H9 (cell line): ENCODE measurements at regions not wholly inside any gene's neighbourhood (a gene's known extent, or its start where the extent isn't known, plus 50 kb on each side); places are given as distances from the start of the nearest gene placed in this dataset.

Source experiments
- DNase-seq: peaks from one replicate; pipeline ENCODE4 v3.0.0-alpha.2; 2017
- H2AFZ ChIP-seq: one replicate; pipeline ENCODE4 v1.6.1; 2013; ENCODE audit warnings: mild to moderate bottlenecking, low read length, control low read depth, moderate library complexity
- H2AK5ac ChIP-seq: 2 replicates; pipeline ENCODE4 v1.6.1; 2013; ENCODE audit warnings: low read length, control low read depth, mixed read lengths; ENCODE audit not compliant: insufficient read length
- H2BK120ac ChIP-seq: one replicate; pipeline ENCODE4 v1.6.1; 2013; ENCODE audit warnings: low read depth, mild to moderate bottlenecking, low read length, control low read depth, inconsistent platforms; ENCODE audit not compliant: poor library complexity, severe bottlenecking
- H2BK12ac ChIP-seq: 2 replicates; pipeline ENCODE4 v1.6.1; 2013; ENCODE audit warnings: low read length, control low read depth, mixed read lengths, low read depth; ENCODE audit not compliant: insufficient read length
- H2BK15ac ChIP-seq: 2 replicates; pipeline ENCODE4 v1.6.1; 2013; ENCODE audit warnings: low read depth, low read length, control low read depth
- H2BK20ac ChIP-seq: one replicate; pipeline ENCODE4 v1.6.1; 2013; ENCODE audit warnings: low read depth, mild to moderate bottlenecking, low read length, control low read depth, inconsistent platforms; ENCODE audit not compliant: poor library complexity, severe bottlenecking
- H2BK5ac ChIP-seq: 2 replicates; pipeline ENCODE4 v1.6.1; 2013; ENCODE audit warnings: low read length, control low read depth, mixed read lengths; ENCODE audit not compliant: insufficient read length
- H3K14ac ChIP-seq: 2 replicates; pipeline ENCODE4 v1.6.1; 2013; ENCODE audit warnings: low read length, control low read depth; ENCODE audit not compliant: insufficient read depth
- H3K18ac ChIP-seq: 2 replicates; pipeline ENCODE4 v1.6.1; 2013; ENCODE audit warnings: low read depth, mild to moderate bottlenecking, mixed read lengths, low read length, control low read depth; ENCODE audit not compliant: insufficient read length
- H3K23ac ChIP-seq: 2 replicates; pipeline ENCODE4 v1.6.1; 2013; ENCODE audit warnings: low read length, control low read depth, mixed read lengths, low read depth; ENCODE audit not compliant: insufficient read length
- H3K23me2 ChIP-seq: 2 replicates; pipeline ENCODE4 v1.6.1; 2013; ENCODE audit warnings: low read depth, mild to moderate bottlenecking, mixed read lengths, low read length, control low read depth; ENCODE audit not compliant: insufficient read length, poor library complexity, severe bottlenecking
- H3K27ac ChIP-seq: 2 replicates; pipeline ENCODE4 v1.5.1; 2013; ENCODE audit warnings: low read length, control low read depth, mixed read lengths, low read depth; ENCODE audit not compliant: insufficient read length
- H3K27me3 ChIP-seq: 2 replicates; pipeline ENCODE4 v1.6.1; 2013; ENCODE audit warnings: low read length, control low read depth, inconsistent platforms; ENCODE audit not compliant: insufficient read depth
- H3K4ac ChIP-seq: 2 replicates; pipeline ENCODE4 v1.6.1; 2013; ENCODE audit warnings: low read depth, mild to moderate bottlenecking, control low read depth, inconsistent platforms, low read length, moderate library complexity
- H3K4me1 ChIP-seq: 2 replicates; pipeline ENCODE4 v1.6.1; 2013; ENCODE audit warnings: low read length, control low read depth, inconsistent platforms; ENCODE audit not compliant: insufficient read depth
- H3K4me2 ChIP-seq: 2 replicates; pipeline ENCODE4 v1.6.1; 2013; ENCODE audit warnings: low read length, control low read depth, mixed read lengths; ENCODE audit not compliant: insufficient read length, insufficient read depth
- H3K56ac ChIP-seq: 2 replicates; pipeline ENCODE4 v1.6.1; 2013; ENCODE audit warnings: low read depth, mild to moderate bottlenecking, mixed read lengths, low read length, control low read depth; ENCODE audit not compliant: insufficient read length
- H3K79me1 ChIP-seq: 2 replicates; pipeline ENCODE4 v1.6.1; 2013; ENCODE audit warnings: low read depth, mild to moderate bottlenecking, moderate library complexity, low read length, control low read depth, inconsistent platforms; ENCODE audit not compliant: insufficient read depth, poor library complexity, severe bottlenecking
- H3K79me2 ChIP-seq: 2 replicates; pipeline ENCODE4 v1.6.1; 2013; ENCODE audit warnings: low read length, control low read depth, inconsistent platforms; ENCODE audit not compliant: insufficient read depth
- H3K9ac ChIP-seq: 2 replicates; pipeline ENCODE4 v1.6.1; 2013; ENCODE audit warnings: low read length, control low read depth, mixed read lengths; ENCODE audit not compliant: insufficient read length; ENCODE audit errors: extremely low read depth
- H3K9me3 ChIP-seq: one replicate; pipeline ENCODE4 v1.6.1; 2013; ENCODE audit warnings: low read depth, low read length, inconsistent platforms; ENCODE audit not compliant: control insufficient read depth
- H3T11ph ChIP-seq: one replicate; pipeline ENCODE4 v1.6.1; 2013; ENCODE audit warnings: mild to moderate bottlenecking, low read length, control low read depth, inconsistent platforms
- H4K20me1 ChIP-seq: one replicate; pipeline ENCODE4 v1.6.1; 2013; ENCODE audit not compliant: control insufficient read depth, insufficient read length, insufficient read depth
- H4K5ac ChIP-seq: 2 replicates; pipeline ENCODE4 v1.6.1; 2013; ENCODE audit warnings: low read depth, mild to moderate bottlenecking, mixed read lengths, low read length, control low read depth; ENCODE audit not compliant: insufficient read length
- H4K8ac ChIP-seq: replicated peaks from 2 replicates; pipeline ENCODE4 v1.6.1; 2013; ENCODE audit warnings: low read length, control low read depth, mixed read lengths, low read depth; ENCODE audit not compliant: insufficient read length
- H4K91ac ChIP-seq: 2 replicates; pipeline ENCODE4 v1.6.1; 2013; ENCODE audit warnings: low read depth, mild to moderate bottlenecking, moderate library complexity, mixed read lengths, low read length, control low read depth; ENCODE audit not compliant: insufficient read length
- H3K27ac Mint-ChIP-seq, 3 experiments: 2 replicates in 2 of 3; 3 replicates in 1 of 3; pipeline ENCODE4 v1.8.0; 2020 to 2021; ENCODE audit warnings: mixed read lengths in 3 of 3, mild to moderate bottlenecking in 1 of 3, moderate library complexity in 1 of 3
- H3K27me3 Mint-ChIP-seq: 2 replicates; pipeline ENCODE4 v1.8.0; 2021; ENCODE audit warnings: low read depth, mild to moderate bottlenecking, moderate library complexity, mixed read lengths
- H3K36me3 Mint-ChIP-seq, 3 experiments: 2 replicates in 2 of 3; 3 replicates in 1 of 3; pipeline ENCODE4 v1.8.0; 2020 to 2021; ENCODE audit warnings: low read depth in 3 of 3, mixed read lengths in 3 of 3; ENCODE audit not compliant: insufficient read depth in 1 of 3
- H3K4me1 Mint-ChIP-seq, 2 experiments: 2 replicates each; pipeline ENCODE4 v1.8.0; 2020; ENCODE audit warnings: mixed read lengths in 2 of 2
- H3K4me3 Mint-ChIP-seq, 2 experiments: 2 replicates in 1 of 2; 3 replicates in 1 of 2; pipeline ENCODE4 v1.8.0; 2020 to 2021; ENCODE audit warnings: mild to moderate bottlenecking in 2 of 2, mixed read lengths in 2 of 2, moderate library complexity in 1 of 2
- H3K9me3 Mint-ChIP-seq, 2 experiments: 2 replicates in 1 of 2; 3 replicates in 1 of 2; pipeline ENCODE4 v1.8.0; 2020; ENCODE audit warnings: mild to moderate bottlenecking in 2 of 2, mixed read lengths in 2 of 2, moderate library complexity in 1 of 2
- CTCF ChIP-seq: fragments of 200-600 bp; sonication (generic); conservative IDR thresholded peaks from 3 replicates; pipeline ENCODE4 v1.8.0; 2021; ENCODE audit warnings: antibody characterized with exemption, mild to moderate bottlenecking
- WGBS: extraction: QIAGEN DNeasy Blood & Tissue Kit; methylation state at CpG from one replicate; pipeline ENCODE4 v1.1.7; 2013; ENCODE audit warnings: missing lambda C conversion rate, low lambda C conversion rate, mixed read lengths; ENCODE audit not compliant: insufficient read length; ENCODE audit errors: extremely low coverage; 5-methylcytosine and 5-hydroxymethylcytosine counted together

- Histone ChIP-seq H2BK5ac (no peak overlapping the region), H2BK12ac (no peak overlapping the region), H3K27me3 (no peaks in the 10 kb centered on the region), H2AK5ac (no peak overlapping the region), H2BK120ac (no peak overlapping the region), H3K18ac (no peak overlapping the region), H3K9me3 (no peaks in the 10 kb centered on the region), H3K4me1 (no peaks in the 10 kb centered on the region; the same call in 1 of the 2 replicates), H4K8ac (no peak overlapping the region), H3K23me2 (no peaks in the 10 kb centered on the region), H3K4ac (no peak overlapping the region), H2AFZ (no peak overlapping the region), H2BK15ac (no peak overlapping the region), H3K14ac (no peak overlapping the region), H3K9ac (no peak overlapping the region), H3K27ac (no peak overlapping the region), H3K4me2 (no peak overlapping the region), H3K56ac (no peak overlapping the region), H3T11ph (no peak overlapping the region), H4K20me1 (no peaks in the 10 kb centered on the region), H4K91ac (no peak overlapping the region), H3K79me1 (no peaks in the 10 kb centered on the region), H3K79me2 (no peaks in the 10 kb centered on the region), H4K5ac (no peak overlapping the region), H3K23ac (no peak overlapping the region), H2BK20ac (no peak overlapping the region)
- no CpG with 5 or more reads among the region's 10 CpGs for WGBS
- TF ChIP-seq CTCF, result no peak
- Mint-ChIP-seq H3K27ac (no peak overlapping the region), H3K4me1 (no peaks in the 10 kb centered on the region), H3K4me3 (no peak overlapping the region), H3K27me3 (no peaks in the 10 kb centered on the region), H3K36me3 (no peaks in the 10 kb centered on the region), H3K9me3 (no peaks in the 10 kb centered on the region)
- DNase-seq, result no peak
These were observed 186.4 kb downstream of the BTG1 start for GRCh38 chr12:91959220-91959619.
